ENCODE measurements at regions not wholly inside any gene's neighbourhood (a gene's known extent, or its start where the extent isn't known, plus 50 kb on each side); places are given as distances from the start of the nearest gene placed in this dataset.

GRCh38 chr2:206845877-206846276, 80.5 kb downstream of the FASTKD2 start:
- DNase-seq, result no peak

DNA sequence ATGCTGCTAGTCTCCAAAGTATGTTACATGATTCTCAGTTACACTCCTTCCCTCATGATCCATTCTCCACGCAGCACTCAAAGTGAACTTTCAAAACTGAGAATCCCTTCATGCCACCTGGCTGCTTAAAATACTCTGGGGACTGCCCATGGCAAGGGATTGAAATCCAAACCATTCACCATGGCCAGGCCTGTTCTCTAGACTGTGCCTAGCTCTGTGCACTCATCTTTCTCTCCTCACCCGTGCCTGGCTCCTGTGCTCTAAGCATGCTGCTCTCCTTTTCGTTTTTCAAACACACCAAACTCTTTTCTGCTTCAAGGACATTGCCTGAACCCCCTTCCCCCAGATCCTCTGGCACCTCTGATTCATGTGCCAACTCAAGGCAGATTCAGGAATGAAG, 80.9 kb downstream of the FASTKD2 start:
- no peak for DNase-seq

DNA sequence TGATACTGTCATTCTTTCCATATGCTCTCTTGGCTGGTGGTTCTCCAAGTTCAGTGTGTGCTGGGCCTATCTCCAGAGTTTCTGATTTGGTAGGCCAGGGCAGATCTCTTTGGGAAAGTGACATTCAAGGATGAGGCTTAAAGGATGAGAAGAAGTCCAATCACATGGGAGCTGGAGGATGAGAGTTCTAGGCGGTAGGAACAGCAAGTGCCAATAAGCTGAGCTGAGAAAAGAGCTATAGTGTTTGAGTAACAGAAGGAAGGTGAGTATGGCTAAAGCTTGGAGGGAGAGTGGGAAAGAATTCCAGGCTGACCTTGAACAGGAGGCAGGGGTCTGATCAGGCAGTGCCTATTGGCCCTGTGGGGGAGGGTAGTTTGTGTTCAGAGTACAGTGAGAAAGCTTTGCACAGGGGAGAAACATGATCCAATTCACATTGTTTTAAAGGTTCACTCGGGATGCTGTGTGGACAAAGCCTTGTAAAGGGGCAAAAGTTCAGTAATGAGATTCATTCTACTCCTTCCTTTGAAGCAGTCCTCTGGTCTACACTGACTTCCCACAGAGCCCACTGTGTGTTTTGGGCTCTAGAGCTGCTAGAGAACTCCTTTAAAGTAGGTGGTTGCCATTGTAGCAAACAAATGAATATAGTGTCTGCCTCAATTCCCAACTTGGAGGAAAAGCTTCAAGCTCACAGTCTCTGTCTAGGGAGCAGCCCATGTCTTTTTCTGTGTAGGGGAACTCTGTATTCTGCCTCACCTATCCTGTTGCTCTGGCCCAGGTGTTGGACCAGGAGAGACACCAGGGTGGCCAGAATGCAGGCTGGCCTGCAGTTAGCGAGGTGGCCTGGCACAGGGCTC, 81.8 kb downstream of the FASTKD2 start:
- no peak for DNase-seq

DNA sequence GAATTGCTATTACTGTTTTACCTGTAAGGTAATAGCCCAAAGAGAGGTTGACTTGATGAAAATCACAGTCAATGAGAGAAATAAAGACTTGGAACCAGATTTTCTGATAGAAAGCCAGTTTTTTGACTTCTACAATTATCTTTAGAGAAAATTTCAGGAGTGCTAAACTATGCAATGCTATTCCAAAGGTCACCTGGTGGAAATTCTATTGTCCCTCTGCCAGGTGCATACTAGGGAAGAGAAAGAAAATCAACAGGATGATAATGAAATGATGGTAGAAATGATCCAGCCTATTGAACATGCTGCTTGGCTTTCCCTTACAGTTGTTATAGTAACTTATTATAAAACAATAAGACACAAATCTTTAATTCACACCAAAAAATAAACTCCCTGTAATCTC, 85.0 kb downstream of the FASTKD2 start:
- DNase-seq, result no peak

DNA sequence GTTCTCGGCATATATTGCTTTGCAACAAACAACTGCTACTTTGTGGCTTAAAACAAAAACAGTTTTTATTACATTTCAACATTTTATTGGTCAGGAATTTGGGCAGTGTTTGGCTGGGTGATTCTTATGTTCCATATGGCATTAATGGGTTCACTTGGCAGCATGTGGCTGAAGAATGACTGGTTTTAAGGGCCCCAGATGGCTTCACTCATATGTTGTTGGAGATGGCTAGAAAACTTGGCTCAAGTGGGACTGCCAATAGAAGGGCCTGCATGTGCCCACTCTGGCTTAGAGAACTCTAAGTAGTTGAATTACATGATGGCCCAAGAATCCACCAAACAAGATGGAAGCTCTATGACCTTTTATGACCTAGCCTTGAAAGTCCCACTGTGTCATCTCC, 86.1 kb downstream of the FASTKD2 start:
- DNase-seq, result peak; percentile 6

GRCh38 chr2:206853915-206854314, 85.4 kb upstream of the CPO start:
- DNase-seq, result no peak

DNA sequence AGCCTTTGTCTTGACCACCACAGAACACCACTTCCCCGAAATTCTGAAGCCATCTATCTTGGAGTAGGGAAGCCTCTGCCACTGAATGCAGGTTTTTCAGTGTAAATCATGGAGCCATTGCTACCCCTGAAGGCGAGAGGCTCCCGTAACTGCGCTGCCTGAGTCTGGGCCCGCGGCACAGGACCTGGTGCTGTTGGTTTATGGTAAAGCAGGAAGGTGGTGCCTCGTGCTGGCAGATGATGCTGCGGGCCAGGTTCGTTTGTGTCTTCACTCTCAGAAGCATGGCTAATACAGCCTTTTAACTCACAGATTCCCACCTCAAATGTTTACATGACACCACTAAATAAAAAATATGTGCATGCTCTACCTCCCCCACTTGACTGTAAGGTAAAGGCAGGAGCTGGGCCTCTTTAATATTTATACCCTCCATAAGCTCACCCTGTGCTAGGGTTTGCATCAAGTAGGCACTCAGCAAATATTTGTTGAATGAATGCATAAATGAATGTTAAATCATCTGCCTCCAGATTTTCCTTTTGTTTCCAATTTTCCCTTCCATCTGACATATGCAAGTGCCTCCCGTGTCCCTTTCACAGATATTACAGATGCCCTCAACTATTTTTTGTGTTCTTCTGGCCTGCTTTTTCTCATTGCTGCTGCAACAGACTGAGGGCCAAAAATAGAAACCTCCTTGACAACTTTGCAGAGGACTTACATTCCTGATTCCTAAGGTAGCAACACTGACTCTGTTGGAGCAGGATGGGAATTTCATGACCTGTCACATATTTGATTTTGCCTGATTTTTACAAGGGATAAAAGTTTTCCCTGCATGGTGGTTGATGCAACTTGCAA, 83.5 kb upstream of the CPO start:
- no peak for DNase-seq

GRCh38 chr2:206856513-206856912, 82.8 kb upstream of the CPO start:
- no peak for DNase-seq

DNA sequence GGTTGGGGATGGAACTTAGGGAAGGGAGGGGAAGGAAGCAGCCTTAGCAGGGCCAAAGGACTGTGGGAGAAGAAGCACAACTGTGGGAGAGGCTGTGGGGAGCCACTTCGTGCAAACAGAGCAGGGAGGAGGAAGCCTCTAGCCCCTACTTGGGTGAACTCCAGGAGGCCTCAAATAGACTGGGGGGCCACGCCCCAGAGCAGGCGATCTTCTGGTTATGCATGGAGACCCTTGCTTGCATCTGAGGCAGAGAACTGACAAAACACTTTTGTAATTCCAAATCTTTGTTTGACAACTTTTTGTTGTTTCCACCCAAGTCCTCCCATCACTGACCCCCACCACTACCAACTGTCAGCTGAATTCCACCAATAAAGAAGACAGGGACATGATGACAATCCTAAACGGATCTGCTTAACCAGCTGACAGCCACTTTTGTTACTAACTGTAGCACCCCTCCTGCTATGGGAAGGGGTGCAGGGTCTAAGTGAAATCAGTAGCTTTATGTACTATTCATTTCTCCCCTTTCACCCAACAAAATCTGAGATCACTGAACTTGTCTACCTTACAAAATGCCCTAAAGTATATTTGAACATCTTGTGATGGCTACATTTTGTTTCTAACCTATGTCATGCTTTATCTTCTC, 80.5 kb upstream of the CPO start:
- no peak for DNase-seq

DNA sequence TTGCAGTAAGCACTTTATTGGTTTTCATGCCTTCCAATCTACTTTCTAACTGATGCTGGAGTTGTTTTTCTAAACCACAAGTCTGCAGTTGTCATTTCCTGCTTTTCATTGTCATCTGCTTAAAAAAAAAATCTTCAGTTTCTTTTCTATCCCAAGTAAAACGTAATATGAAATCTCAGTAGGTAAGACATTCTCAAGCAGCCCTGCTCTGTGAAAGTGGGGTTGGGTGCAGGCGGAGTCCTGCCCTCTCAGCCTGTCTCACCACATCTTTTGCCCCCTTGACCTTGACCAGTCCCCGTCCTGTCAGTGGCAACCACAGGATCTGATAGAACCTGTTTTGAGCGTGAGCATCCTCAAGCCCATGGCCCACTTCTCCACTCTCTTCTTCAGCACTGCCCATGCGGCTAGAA, 80.0 kb upstream of the CPO start:
- DNase-seq, result no peak

GRCh38 chr2:206863196-206863595, 76.1 kb upstream of the CPO start:
- no peak for DNase-seq

GRCh38 chr2:206863716-206864115, 75.6 kb upstream of the CPO start:
- DNase-seq, result no peak

DNA sequence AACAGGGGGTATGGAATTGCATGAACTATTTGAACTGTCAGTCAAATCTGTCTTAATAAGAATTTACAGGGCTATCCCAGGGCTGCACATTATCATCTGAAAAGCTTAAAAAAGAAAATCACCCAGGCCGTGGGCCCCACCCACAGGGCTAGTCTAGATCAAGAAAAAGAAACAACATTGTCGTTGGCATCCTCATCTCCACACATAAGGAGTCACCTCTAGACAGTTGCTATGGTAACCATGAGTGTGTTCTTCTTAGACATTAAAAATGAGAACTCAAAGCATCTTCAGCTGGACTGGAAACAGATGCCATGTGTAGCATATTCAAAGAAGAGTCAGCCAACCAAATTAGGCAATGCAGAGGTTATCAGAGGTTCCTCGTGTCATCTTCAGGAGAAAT, 72.3 kb upstream of the CPO start:
- no peak for DNase-seq

DNA sequence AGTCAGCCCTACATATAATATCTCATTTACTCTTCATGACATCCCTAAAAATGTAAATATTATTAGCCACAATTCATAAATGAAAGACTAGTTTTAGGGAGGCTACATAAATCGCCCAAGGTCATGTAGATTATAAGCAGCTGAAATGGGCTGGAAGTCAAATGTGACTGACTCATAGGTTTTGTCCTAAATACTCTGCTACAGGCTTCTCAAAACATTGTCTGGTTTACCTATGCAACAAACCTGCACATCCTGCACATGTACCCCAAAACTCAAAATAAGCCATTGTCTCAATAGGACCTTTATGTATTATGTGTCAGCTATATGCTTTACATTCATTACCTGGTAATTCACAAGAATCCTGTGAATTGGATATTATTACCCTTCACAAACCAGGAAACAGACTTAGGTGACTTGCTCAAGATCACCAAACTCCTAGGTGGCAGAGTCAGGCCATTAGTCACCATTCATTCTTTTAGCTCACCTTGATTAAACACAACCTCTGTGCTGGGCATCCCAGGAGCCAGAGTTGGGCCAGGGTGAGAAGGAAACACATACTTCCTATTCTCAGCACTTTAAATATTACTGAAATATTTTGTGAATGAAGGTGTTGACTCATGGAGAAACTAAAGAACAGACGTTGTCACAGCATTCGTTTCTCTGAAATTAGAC, 69.4 kb upstream of the CPO start:
- DNase-seq, result no peak

DNA sequence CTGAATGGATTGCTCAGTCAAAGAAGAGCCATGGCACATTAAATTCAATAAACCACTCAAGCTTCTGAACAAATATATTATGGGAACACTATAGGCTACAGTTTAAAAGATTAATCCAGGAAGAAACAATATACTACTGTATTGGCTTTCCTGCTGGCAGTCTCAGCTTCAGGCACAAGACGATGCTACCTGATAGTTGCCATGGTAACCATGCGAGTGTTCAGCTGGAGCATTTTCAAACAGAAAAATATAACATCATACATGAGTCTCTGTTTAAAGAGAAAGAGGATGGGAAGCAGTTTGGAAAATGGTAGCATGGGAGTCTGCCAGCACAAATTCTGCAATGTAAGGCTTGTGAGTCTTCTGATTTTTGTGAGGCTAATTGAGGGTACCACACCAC, 65.9 kb upstream of the CPO start:
- DNase-seq, result no peak

GRCh38 chr2:206875701-206876100, 63.6 kb upstream of the CPO start:
- DNase-seq, result no peak

DNA sequence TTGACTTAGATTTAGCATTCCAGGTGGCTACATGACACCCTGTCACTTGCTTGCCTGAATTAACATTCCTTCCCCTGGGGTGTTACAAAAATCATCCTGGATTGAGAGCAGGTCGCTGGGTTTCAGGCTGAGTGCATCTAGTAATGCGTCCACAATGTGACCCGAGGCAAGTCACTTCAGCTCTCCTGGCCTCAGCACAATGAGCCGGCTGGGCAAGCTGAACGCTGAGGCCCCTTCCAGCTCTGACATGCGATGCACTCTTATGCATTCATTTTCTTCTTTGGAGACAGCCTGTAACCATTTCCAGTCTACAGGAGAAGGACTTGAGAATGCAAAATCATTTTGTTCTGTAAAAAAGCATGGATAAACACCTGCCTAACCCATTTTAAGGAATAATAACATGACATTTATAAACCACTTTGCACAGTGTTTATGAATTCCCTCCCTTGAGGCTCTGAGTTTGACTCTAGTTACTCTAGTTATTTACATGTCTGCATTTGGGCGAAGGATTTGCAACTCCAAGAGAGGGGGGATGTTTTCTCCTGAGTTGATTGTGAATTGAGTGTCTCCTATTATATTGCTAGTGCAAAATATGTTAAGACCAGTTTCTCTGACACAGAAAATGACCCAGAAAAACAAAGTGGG, 63.0 kb upstream of the CPO start:
- DNase-seq, result no peak

GRCh38 chr2:206881708-206882410, 57.5 kb upstream of the CPO start:
- DNase-seq, result no peak

DNA sequence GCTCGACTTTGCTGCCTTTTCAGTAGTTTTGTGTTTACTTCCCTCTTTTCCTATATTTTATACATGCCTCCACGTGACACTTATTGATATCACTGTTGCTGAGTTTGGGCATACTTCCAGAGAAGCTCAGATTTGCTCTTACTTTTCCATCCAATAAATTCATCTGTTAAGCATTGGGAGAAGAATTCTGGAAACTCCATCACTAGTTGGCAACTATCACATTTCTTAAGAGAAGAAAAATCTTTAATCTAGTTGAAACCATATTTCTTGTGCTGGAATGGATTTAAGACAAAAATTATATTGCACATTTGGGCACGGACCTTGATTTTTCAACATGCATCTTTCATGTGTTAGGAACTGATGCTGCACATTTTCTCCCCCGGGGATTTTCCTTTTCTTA, 52.6 kb upstream of the CPO start:
- no peak for DNase-seq

- no peak for DNase-seq
Observed at GRCh38 chr2:206887745-206888144, 51.6 kb upstream of the CPO start.
